AG09319 (cell line): ENCODE measurements at regions not wholly inside any gene's neighbourhood (a gene's known extent, or its start where the extent isn't known, plus 50 kb on each side); places are given as distances from the start of the nearest gene placed in this dataset.

Source experiments
- DNase-seq: peaks from one replicate; pipeline ENCODE4 v3.0.0-alpha.2; 2010; ENCODE audit warnings: low read depth; ENCODE audit errors: extremely low read depth
- TF ChIP-seq, protein P1 (sequence below): IDR thresholded peaks from 2 replicates; pipeline ENCODE4 v1.5.1; 2011; ENCODE audit warnings: low read depth, mild to moderate bottlenecking, inconsistent platforms, low read length, moderate library complexity

DNA sequence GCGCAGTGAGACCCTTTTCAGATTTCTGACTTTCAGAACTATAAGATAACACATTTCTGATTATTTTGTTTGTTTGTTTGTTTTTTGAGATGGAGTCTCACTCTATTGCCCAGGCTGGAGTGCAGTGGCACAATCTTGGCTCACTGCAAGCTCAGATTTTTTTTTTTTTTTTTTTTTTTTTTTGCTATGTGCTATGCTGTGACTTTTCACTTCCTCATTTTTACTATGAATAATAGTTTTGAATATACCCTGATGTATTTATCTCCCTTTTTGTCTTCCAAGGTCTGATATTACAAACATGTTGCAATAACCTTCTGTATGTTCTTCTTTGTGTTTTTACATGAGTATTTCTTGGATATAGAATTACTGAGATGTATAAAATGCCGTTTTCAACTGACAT is 658.7 kb upstream of the SEL1L start:
- no peak for DNase-seq
- TF ChIP-seq, protein P1, sequence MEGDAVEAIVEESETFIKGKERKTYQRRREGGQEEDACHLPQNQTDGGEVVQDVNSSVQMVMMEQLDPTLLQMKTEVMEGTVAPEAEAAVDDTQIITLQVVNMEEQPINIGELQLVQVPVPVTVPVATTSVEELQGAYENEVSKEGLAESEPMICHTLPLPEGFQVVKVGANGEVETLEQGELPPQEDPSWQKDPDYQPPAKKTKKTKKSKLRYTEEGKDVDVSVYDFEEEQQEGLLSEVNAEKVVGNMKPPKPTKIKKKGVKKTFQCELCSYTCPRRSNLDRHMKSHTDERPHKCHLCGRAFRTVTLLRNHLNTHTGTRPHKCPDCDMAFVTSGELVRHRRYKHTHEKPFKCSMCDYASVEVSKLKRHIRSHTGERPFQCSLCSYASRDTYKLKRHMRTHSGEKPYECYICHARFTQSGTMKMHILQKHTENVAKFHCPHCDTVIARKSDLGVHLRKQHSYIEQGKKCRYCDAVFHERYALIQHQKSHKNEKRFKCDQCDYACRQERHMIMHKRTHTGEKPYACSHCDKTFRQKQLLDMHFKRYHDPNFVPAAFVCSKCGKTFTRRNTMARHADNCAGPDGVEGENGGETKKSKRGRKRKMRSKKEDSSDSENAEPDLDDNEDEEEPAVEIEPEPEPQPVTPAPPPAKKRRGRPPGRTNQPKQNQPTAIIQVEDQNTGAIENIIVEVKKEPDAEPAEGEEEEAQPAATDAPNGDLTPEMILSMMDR = no peak

DNA sequence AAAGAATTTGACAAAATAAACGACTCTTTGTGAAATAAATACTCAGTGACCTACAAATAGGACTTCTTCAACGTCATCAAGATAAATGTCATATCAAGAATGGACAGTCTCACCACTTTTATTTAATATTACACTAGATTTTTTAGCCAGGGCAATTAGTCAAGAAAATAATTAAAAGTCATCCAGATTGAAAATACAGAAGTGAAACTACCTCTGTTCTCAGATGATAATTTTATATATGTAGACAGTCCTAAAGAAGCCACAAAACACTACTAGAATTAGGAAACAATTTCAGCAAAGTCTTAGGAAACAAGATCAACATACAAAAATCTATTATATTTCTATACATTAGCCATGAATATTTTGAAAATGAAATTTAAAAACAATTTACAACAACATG is 689.6 kb upstream of the SEL1L start:
- TF ChIP-seq, protein P1 = no peak
- DNase-seq = no peak

DNA sequence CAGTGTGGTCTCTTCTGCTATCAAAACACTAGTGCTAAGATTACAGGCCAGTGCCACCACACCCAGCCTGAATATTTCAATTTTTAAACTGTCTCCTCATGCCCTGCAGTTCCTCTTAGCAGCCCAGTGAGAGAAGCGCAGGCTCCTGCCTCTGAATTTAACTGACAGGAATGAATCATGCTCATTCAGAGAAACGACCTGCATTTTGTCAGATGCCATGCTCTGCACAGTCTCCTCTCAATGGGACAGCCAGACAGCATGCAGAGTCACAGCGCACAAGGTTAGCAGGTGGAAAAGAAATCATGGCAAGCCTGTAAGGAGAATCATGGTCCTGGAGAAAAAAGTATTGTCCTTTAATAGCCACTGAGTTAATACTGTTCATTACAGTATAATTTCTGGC is 691.0 kb upstream of the SEL1L start:
- DNase-seq = no peak
- TF ChIP-seq, protein P1 = no peak

DNA sequence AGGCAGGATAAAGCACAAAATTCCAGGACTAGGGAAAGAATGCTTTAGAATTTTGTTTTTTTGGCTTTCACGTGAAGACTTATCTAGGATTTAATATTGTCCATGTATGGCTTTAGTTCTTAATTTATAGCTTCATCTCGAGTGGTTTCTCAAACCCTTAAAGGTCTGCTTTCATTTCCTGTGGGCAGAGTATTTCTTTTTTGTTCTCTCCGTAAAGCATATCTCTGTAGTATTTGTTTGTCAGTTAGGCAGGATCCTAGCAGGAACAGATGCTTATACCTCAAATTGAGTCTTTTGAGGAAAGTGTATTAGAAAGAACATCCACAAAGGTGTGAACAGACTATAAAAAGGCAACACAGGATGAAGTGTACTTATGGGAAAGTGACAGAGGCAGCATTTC is 697.1 kb upstream of the SEL1L start:
- TF ChIP-seq, protein P1 = no peak
- no peak for DNase-seq

DNA sequence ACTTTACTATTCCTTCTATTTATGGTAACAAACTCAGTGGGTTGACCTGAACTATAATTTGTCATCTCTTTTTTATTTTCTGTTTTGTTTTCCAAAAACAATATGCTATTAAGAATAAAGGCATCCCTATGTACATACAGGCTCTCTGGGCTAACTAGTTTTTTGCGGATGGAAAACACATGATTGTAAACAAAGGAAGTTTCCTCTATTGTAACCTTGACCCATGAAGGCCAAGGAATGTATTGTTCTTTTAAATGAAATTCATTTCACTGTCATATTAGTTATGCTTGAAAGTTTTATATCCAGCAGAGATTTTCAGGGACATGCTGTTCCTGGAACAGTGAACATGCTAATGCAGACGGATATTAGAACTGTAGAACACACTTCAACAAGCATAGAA is 705.0 kb upstream of the SEL1L start:
- no peak for DNase-seq
- TF ChIP-seq, protein P1 = no peak

DNA sequence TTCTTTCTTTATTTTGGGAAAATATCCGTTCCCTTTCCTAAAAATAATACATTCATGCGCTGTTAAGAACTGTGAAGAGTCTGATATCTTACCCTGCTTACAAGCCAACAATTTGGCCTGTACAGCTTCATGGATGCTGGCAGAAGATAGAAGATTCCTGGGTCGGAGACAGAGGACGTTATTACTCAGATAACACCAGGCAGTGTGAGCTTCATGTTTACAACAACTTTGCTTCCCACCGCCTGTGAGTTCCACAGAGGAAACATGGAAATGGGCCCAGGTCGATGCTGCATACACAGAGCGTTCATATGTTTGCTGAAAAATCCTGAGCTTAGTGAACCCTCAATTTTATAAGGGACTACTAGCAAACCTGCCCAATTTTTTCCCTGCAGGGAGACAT is 705.6 kb upstream of the SEL1L start:
- DNase-seq = no peak
- TF ChIP-seq, protein P1 = no peak

DNA sequence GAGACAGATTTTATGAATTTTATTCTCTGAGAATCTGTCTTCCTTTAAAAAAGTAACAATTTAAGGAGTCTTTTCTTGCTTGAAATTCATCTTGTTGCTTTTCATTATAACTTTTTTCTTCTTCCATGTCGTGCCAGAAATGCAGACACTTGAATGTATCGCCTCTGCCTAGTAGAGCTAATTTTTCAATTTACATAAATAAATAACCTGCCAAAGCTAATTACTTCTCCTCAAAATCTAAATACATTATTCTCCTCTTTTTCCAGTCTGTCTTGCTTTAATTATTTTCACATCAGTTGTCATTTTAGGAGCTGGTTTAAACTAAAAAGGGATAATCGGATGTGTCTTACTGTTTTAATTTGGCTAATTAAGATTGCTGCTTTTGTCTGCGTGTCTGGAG is 711.1 kb upstream of the SEL1L start:
- TF ChIP-seq, protein P1 = no peak
- no peak for DNase-seq

DNA sequence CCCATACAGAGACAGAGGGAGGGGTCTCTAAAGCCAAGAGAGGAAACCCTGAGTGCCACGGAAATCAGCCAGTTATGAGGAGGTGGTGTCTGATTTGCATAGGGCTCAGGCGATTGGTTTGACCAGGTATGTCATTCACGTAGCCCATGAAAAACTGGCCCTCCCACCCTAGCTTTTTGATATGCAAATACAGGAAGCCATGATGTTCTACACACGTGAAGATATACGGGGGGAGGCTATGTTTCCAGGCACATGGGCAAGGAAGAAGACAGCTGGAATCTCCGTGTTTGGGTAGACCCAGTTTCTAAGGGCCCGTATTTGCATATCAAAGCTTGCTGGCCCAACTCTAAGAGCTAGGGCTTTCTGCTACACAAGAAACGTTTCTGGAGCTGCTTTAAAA is 717.8 kb upstream of the SEL1L start:
- DNase-seq = no peak
- TF ChIP-seq, protein P1 = no peak
